ENCODE measurements at regions not wholly inside any gene's neighbourhood (a gene's known extent, or its start where the extent isn't known, plus 50 kb on each side); places are given as distances from the start of the nearest gene placed in this dataset.

DNA sequence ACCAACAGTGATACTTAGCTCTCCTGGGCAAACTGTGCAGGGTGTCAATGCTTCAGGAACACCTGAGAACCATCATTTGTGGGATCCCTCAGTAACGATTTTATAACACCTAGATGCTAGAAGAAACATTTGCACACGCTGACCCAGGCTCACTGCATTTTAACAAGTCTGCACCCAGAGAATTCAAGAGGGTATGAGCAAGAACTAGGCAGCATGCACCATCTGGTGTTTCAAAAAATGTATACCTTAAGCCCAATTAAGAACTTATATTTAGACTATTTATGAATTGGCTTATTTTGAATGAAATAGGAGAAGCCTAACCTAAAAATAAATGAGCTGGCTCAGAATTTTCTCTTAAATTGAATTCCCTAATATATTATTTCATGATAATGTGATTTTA, 400.5 kb downstream of the GPATCH2 start:
- TF ChIP-seq, protein P1, sequence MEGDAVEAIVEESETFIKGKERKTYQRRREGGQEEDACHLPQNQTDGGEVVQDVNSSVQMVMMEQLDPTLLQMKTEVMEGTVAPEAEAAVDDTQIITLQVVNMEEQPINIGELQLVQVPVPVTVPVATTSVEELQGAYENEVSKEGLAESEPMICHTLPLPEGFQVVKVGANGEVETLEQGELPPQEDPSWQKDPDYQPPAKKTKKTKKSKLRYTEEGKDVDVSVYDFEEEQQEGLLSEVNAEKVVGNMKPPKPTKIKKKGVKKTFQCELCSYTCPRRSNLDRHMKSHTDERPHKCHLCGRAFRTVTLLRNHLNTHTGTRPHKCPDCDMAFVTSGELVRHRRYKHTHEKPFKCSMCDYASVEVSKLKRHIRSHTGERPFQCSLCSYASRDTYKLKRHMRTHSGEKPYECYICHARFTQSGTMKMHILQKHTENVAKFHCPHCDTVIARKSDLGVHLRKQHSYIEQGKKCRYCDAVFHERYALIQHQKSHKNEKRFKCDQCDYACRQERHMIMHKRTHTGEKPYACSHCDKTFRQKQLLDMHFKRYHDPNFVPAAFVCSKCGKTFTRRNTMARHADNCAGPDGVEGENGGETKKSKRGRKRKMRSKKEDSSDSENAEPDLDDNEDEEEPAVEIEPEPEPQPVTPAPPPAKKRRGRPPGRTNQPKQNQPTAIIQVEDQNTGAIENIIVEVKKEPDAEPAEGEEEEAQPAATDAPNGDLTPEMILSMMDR (IDR thresholded peaks at IDR 0.05) = no peak
- TF ChIP-seq POLR2A (IDR thresholded peaks at IDR 0.05) (no peak), POLR2AphosphoS5 (IDR thresholded peaks at IDR 0.05) (no peak)
